ENCODE measurements at regions not wholly inside any gene's neighbourhood (a gene's known extent, or its start where the extent isn't known, plus 50 kb on each side); places are given as distances from the start of the nearest gene placed in this dataset.
"Not testable (repeated sequence)": the region's sequence is repeated elsewhere in the genome, so short reads cannot be mapped to it uniquely, and the experiment has no call there.

- DNase-seq (ENCODE audit: extremely low spot score, insufficient read length, low read depth); FAIRE-seq: not testable (repeated sequence)
Observed at GRCh38 chr11:24415955-24416636, 80.8 kb upstream of the LUZP2 start.

DNA sequence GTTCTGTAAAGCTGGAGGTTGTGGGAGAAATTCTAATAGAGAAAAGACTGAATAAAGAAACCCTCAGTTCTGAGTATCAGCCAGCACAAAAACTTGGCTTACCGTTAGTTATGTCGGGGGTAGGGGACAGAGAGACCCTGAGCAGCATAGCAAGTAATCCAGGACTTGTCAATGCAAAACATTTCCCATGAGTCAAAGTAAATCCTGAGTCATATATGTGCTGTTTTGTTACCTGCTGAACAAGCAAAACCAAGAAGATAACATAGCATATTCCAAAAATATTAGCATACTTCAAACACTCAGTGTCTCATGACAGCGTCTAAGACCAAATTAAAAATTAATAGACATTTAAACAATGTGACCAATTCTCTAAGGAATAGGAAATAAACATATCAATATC lies 75.1 kb upstream of the LUZP2 start:
- FAIRE-seq (no peak), DNase-seq (ENCODE audit: extremely low spot score, insufficient read length, low read depth) (no peak)

DNA sequence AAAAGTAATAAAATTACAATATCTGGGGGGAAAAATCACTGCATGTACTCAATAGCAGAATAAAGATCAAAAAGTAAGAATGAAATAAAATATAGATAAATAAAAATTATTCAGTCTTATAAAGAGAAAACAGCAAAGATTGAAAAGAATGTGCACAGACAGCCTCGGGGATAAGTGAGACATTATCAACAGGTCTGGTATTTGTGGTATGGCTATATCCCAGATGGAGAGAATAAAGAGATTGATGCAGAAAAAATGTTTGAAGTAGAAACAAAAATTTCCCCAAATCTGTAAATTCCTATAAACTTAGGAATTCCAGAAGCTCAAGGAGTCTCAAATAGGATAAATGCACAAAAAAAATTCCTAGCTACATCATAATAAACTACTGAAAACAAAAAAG lies 74.5 kb upstream of the LUZP2 start:
- no peak for DNase-seq (ENCODE audit: extremely low spot score, insufficient read length, low read depth)

GRCh38 chr11:24437123-24437522 lies 59.7 kb upstream of the LUZP2 start:
- DNase-seq (ENCODE audit: extremely low spot score, insufficient read length, low read depth) = no peak
- no peak for FAIRE-seq

More for the DNA sequence above, 74.5 kb upstream of the LUZP2 start:
- FAIRE-seq = no peak

All from GM18507 (cell line).